Ovary (tissue), 3 donors: ENCODE measurements at regions not wholly inside any gene's neighbourhood (a gene's known extent, or its start where the extent isn't known, plus 50 kb on each side); places are given as distances from the start of the nearest gene placed in this dataset.

Experiments
- EP300 ChIP-seq: sonication (generic); formaldehyde crosslinking; IDR thresholded peaks from one replicate; pipeline ENCODE4 v1.6.1; 2017; ENCODE audit warnings: antibody characterized with exemption
- POLR2A ChIP-seq: fragments of 450-650 bp; IDR thresholded peaks from one replicate; pipeline ENCODE4 v1.6.1; 2017; ENCODE audit warnings: antibody characterized with exemption, mild to moderate bottlenecking, moderate library complexity
- TF ChIP-seq, protein P1 (sequence below), 3 donors: fragments of 450-650 bp in 2 of 3; fragments of 200-600 bp in 1 of 3; IDR thresholded peaks; one replicate each; pipeline versions ENCODE4 v1.5.1 to v1.8.0; 2016 to 2022; ENCODE audit warnings: antibody characterized with exemption in 3 of 3, mild to moderate bottlenecking in 1 of 3
- donor health status: DM: no; HTN: no; CAD: no.

- TF ChIP-seq, protein P1, sequence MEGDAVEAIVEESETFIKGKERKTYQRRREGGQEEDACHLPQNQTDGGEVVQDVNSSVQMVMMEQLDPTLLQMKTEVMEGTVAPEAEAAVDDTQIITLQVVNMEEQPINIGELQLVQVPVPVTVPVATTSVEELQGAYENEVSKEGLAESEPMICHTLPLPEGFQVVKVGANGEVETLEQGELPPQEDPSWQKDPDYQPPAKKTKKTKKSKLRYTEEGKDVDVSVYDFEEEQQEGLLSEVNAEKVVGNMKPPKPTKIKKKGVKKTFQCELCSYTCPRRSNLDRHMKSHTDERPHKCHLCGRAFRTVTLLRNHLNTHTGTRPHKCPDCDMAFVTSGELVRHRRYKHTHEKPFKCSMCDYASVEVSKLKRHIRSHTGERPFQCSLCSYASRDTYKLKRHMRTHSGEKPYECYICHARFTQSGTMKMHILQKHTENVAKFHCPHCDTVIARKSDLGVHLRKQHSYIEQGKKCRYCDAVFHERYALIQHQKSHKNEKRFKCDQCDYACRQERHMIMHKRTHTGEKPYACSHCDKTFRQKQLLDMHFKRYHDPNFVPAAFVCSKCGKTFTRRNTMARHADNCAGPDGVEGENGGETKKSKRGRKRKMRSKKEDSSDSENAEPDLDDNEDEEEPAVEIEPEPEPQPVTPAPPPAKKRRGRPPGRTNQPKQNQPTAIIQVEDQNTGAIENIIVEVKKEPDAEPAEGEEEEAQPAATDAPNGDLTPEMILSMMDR (IDR thresholded peaks at IDR 0.05), result no peak
- TF ChIP-seq EP300, result no peak
- TF ChIP-seq POLR2A, result no peak
Observed at GRCh38 chr11:115926138-115926537, 421.9 kb upstream of the CADM1 start.
